ENCODE measurements at regions not wholly inside any gene's neighbourhood (a gene's known extent, or its start where the extent isn't known, plus 50 kb on each side); places are given as distances from the start of the nearest gene placed in this dataset.

DNA sequence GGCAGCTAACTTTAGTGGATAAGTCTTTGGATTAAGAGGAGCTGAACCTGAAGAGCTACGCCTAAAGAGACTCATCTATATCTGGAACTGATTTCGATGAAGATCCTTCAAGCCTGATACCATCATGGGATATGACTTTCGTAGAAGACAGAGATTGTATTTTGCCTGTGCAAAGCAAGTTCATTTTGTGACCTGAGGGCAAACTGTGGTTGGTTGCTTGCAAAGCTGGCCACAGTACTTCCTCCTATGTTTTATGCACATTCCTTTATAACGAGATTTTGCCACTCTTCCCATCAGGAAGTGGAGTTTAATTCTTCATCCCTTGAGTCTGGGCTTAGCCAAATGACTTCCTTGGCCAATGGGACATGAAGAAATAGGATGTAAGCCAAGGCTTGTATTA, 519.3 kb upstream of the NR3C2 start:
- TF ChIP-seq POLR2A (IDR thresholded peaks at IDR 0.05) (no peak), CTCF (IDR thresholded peaks at IDR 0.05) (no peak)

Measured in esophagus squamous epithelium (tissue), 4 donors.